Neural cell (in vitro differentiated cells): ENCODE measurements at regions not wholly inside any gene's neighbourhood (a gene's known extent, or its start where the extent isn't known, plus 50 kb on each side); places are given as distances from the start of the nearest gene placed in this dataset.

Experiments
- H2AFZ ChIP-seq: fragments of 200-600, 300-800 bp; sonication (generic), shearing (Covaris generic); 2 replicates; pipeline ENCODE4 v1.6.0; 2014; ENCODE audit warnings: low read depth, mild to moderate bottlenecking, antibody characterized with exemption, low read length, moderate library complexity
- H3F3A ChIP-seq: fragments of 200-600 bp; shearing (Covaris generic); 2 replicates; pipeline ENCODE4 v1.6.1; 2016; ENCODE audit warnings: mild to moderate bottlenecking, moderate library complexity, mixed read lengths, antibody characterized with exemption, low read length; ENCODE audit not compliant: insufficient read depth, poor library complexity, severe bottlenecking
- H3K27ac ChIP-seq: fragments of 200-600, 300-800 bp; sonication (generic), shearing (Covaris generic); 2 replicates; pipeline ENCODE4 v1.5.1; 2014; ENCODE audit warnings: mild to moderate bottlenecking, low read length, moderate library complexity
- H3K27me3 ChIP-seq: fragments of 300-800, 200-600 bp; sonication (generic), shearing (Covaris generic); 2 replicates; pipeline ENCODE4 v1.6.0; 2014; ENCODE audit warnings: mild to moderate bottlenecking, low read depth, low read length, moderate library complexity; ENCODE audit not compliant: insufficient read depth
- H3K36me3 ChIP-seq: fragments of 300-800, 200-600 bp; sonication (generic), shearing (Covaris generic); 2 replicates; pipeline ENCODE4 v1.5.1; 2014; ENCODE audit warnings: mild to moderate bottlenecking, antibody characterized with exemption, low read length, moderate library complexity; ENCODE audit not compliant: insufficient read depth
- H3K4me2 ChIP-seq: fragments of 300-800, 200-600 bp; sonication (generic), shearing (Covaris generic); 2 replicates; pipeline ENCODE4 v1.6.0; 2014; ENCODE audit warnings: mild to moderate bottlenecking, low read length
- H3K4me3 ChIP-seq: fragments of 300-800, 200-600 bp; sonication (generic), shearing (Covaris generic); 2 replicates; pipeline ENCODE4 v1.5.1; 2014; ENCODE audit warnings: mild to moderate bottlenecking, low read length, moderate library complexity
- H3K79me2 ChIP-seq: fragments of 200-600 bp; shearing (Covaris generic); replicated peaks from 2 replicates; pipeline ENCODE4 v1.6.0; 2014; ENCODE audit warnings: mild to moderate bottlenecking, low read length, moderate library complexity; ENCODE audit not compliant: insufficient read depth
- H3K9ac ChIP-seq: fragments of 300-800, 200-600 bp; sonication (generic), shearing (Covaris generic); 2 replicates; pipeline ENCODE4 v1.6.1; 2016; ENCODE audit warnings: mild to moderate bottlenecking, low read length, mixed read lengths
- H3K9me2 ChIP-seq: fragments of 200-600 bp; shearing (Covaris generic); 2 replicates; pipeline ENCODE4 v1.6.1; 2016; ENCODE audit warnings: mild to moderate bottlenecking, low read length, mixed read lengths; ENCODE audit not compliant: insufficient read depth
- H3K9me3 ChIP-seq: fragments of 200-600, 300-800 bp; sonication (generic), shearing (Covaris generic); 2 replicates; pipeline ENCODE4 v1.6.1; 2016; ENCODE audit warnings: mild to moderate bottlenecking, mixed run types, low read length, moderate library complexity, mixed read lengths
- H4K20me1 ChIP-seq: fragments of 200-600 bp; shearing (Covaris generic); 2 replicates; pipeline ENCODE4 v1.6.1; 2016; ENCODE audit warnings: mild to moderate bottlenecking, mixed run types; ENCODE audit not compliant: insufficient read depth
- CTCF ChIP-seq: fragments of 450-650 bp; IDR thresholded peaks from 2 replicates; pipeline ENCODE4 v1.5.1; 2014; ENCODE audit warnings: antibody characterized with exemption, mild to moderate bottlenecking, moderate library complexity; ENCODE audit not compliant: poor library complexity, severe bottlenecking
- EP300 ChIP-seq: fragments of 450-650 bp; conservative IDR thresholded peaks from 2 replicates; pipeline ENCODE4 v1.6.1; 2014; ENCODE audit warnings: antibody characterized with exemption, mild to moderate bottlenecking, moderate library complexity; ENCODE audit not compliant: poor library complexity, severe bottlenecking
- EZH2 ChIP-seq: fragments of 200-600, 300-800 bp; shearing (Covaris generic), sonication (generic); IDR thresholded peaks from 2 replicates; pipeline ENCODE4 v1.6.1; 2014; ENCODE audit warnings: antibody characterized with exemption, low read length, borderline replicate concordance, mild to moderate bottlenecking; ENCODE audit not compliant: insufficient read depth, poor library complexity, severe bottlenecking
- MXI1 ChIP-seq: fragments of 450-650 bp; conservative IDR thresholded peaks from 2 replicates; pipeline ENCODE4 v1.6.1; 2014; ENCODE audit warnings: antibody characterized with exemption, mild to moderate bottlenecking; ENCODE audit not compliant: poor library complexity, severe bottlenecking
- POLR2AphosphoS5 ChIP-seq: IDR thresholded peaks from 2 replicates; pipeline ENCODE4 v1.6.1; 2012
- RAD21 ChIP-seq: fragments of 450-650 bp; conservative IDR thresholded peaks from 2 replicates; pipeline ENCODE4 v1.6.1; 2014; ENCODE audit warnings: antibody characterized with exemption, mild to moderate bottlenecking, moderate library complexity
- REST ChIP-seq: IDR thresholded peaks from 2 replicates; pipeline ENCODE4 v1.6.1; 2012; ENCODE audit warnings: borderline replicate concordance
- SMC3 ChIP-seq: fragments of 450-650 bp; conservative IDR thresholded peaks from 2 replicates; pipeline ENCODE4 v1.6.1; 2014; ENCODE audit warnings: antibody characterized with exemption, mild to moderate bottlenecking, moderate library complexity; ENCODE audit not compliant: poor library complexity
- TAF1 ChIP-seq: IDR thresholded peaks from 2 replicates; pipeline ENCODE4 v1.6.1; 2012; ENCODE audit warnings: low read depth

- no peak overlapping the region for H3K27ac ChIP-seq
Observed at GRCh38 chr2:18286897-18287296, 273.6 kb downstream of the RDH14 start.

GRCh38 chr2:18284331-18284730 lies 276.1 kb downstream of the RDH14 start:
- Histone ChIP-seq H3K27ac (no peak overlapping the region), H3K4me3 (no peak overlapping the region), H3K9ac (no peak overlapping the region), H3K9me2 (no peaks in the 10 kb centered on the region), H3K9me3 (peaks cover 4% of the 10 kb centered on the region), H3K4me2 (no peak overlapping the region), H3K27me3 (no peaks in the 10 kb centered on the region), H2AFZ (no peak overlapping the region), H3F3A (no peaks in the 10 kb centered on the region), H3K79me2 (no peaks in the 10 kb centered on the region), H3K36me3 (no peaks in the 10 kb centered on the region), H4K20me1 (no peaks in the 10 kb centered on the region)
- no peak for TF ChIP-seq POLR2AphosphoS5

More at GRCh38 chr2:18286897-18287296, 273.6 kb downstream of the RDH14 start:
- Histone ChIP-seq H4K20me1 (no peaks in the 10 kb centered on the region), H3K36me3 (no peaks in the 10 kb centered on the region), H3K9ac (no peak overlapping the region), H3K4me3 (no peak overlapping the region), H3K27me3 (no peaks in the 10 kb centered on the region), H3K79me2 (no peaks in the 10 kb centered on the region), H3K4me2 (no peak overlapping the region), H3K9me3 (peaks cover 4% of the 10 kb centered on the region), H3F3A (no peaks in the 10 kb centered on the region), H3K9me2 (no peaks in the 10 kb centered on the region), H2AFZ (no peak overlapping the region)
- TF ChIP-seq CTCF (no peak), TAF1 (no peak), REST (no peak), EZH2 (no peak), EP300 (no peak), MXI1 (no peak), SMC3 (no peak), POLR2AphosphoS5 (no peak), RAD21 (no peak)

- Histone ChIP-seq H3K36me3 (no peaks in the 10 kb centered on the region), H3K9me3 (peaks cover 4% of the 10 kb centered on the region), H3K9ac (no peak overlapping the region), H3K4me2 (no peak overlapping the region), H3K79me2 (no peaks in the 10 kb centered on the region), H3K27me3 (no peaks in the 10 kb centered on the region), H3K9me2 (no peaks in the 10 kb centered on the region), H4K20me1 (no peaks in the 10 kb centered on the region), H3F3A (no peaks in the 10 kb centered on the region), H2AFZ (no peak overlapping the region), H3K4me3 (no peak overlapping the region), H3K27ac (no peak overlapping the region)
- no peak for TF ChIP-seq REST
- TF ChIP-seq EZH2, result no peak
Observed at GRCh38 chr2:18282026-18282425, 278.4 kb downstream of the RDH14 start.
